CD4-positive, alpha-beta T cell treated with Interleukin-21 for 1 hour (primary cell): ENCODE measurements at regions not wholly inside any gene's neighbourhood (a gene's known extent, or its start where the extent isn't known, plus 50 kb on each side); places are given as distances from the start of the nearest gene placed in this dataset.
"Not testable (repeated sequence)": the region's sequence is repeated elsewhere in the genome, so short reads cannot be mapped to it uniquely, and the experiment has no call there.

Experiments
- DNase-seq: peaks from one replicate; pipeline ENCODE4 v3.0.0-alpha.2; 2020

DNA sequence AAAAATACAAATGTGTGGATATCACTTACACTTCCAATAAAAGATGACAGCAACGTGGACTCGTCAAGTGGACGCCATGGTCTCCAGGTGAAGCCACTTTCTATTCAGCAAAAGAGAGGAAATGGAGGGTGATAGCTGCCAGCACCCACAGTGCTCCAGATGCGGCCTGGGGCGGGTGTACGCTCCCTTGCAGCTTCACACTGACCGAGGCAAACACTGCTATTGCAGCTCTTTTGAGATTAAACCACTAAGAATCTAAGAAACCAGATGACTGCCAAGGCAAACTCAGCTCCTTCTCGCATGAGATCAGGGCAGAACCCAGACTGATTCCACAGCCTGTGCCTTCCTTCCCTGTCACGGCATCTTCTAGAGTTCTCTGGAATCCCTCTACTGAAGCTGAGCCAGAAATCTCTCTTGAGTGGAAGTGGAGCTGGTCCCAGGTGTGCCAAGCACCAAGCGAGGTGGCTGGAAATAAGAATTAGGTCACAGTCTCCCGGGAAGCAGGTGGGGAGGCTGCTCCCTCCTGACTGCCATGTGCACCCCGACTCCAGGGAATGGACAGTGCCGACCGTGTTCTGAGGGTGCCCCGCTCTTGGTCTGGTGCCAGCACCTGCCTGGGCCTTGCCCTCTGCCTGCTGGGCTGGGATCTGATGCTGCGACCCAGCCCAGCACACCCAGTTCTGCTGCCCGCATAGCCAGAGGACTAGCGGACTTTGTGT lies 90.1 kb upstream of the AFDN start:
- DNase-seq: no peak

DNA sequence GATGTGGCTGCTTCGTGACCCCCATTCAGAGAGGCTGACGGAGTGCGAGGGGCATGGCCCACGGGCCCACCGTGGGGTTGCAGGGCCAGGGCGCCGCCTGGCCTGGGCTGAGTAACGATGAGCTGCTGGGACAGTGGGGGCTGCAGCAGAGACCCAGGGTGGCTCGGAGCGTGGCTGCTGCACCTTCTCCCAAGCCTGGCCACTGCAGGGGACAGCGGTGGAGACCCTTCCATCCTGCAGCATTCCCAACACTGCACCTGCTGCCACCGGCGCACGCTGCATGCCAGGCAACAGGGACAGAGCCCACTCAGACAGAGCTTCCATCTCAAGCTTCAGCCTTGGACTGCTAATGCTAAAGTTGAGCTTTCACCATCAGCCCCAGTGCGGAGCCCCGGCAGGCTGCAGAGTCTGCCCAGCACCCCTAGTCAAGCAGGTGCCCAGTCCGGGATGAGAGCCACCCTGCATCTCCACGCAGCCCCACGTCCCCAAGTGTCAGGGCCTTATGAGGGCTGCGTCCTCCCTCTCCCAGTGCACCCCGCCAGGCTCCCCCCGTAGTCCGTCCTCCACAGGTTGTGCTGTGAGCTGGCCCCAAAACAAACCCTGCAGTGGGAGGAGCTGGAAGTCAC lies 89.4 kb upstream of the AFDN start:
- DNase-seq: no peak

DNA sequence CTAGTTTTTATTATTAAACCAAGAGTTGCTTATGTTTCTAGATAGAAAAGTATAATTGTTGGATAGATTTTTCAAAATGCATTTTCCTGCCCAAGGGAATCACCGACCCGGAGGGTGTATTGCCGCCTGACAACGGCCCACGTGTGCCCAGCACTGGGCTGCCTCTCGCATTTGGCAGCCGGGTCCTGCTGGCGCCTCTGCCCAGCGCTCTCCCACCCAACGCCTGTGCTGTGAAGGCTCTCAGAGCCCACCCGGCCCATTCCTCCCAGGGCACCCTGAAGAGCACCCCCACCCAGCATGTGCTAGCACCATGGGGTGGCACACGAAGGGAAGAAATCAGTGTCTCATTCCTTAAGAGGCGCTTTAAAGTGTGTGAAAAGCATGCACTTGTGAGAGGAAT lies 88.3 kb upstream of the AFDN start:
- DNase-seq: no peak

DNA sequence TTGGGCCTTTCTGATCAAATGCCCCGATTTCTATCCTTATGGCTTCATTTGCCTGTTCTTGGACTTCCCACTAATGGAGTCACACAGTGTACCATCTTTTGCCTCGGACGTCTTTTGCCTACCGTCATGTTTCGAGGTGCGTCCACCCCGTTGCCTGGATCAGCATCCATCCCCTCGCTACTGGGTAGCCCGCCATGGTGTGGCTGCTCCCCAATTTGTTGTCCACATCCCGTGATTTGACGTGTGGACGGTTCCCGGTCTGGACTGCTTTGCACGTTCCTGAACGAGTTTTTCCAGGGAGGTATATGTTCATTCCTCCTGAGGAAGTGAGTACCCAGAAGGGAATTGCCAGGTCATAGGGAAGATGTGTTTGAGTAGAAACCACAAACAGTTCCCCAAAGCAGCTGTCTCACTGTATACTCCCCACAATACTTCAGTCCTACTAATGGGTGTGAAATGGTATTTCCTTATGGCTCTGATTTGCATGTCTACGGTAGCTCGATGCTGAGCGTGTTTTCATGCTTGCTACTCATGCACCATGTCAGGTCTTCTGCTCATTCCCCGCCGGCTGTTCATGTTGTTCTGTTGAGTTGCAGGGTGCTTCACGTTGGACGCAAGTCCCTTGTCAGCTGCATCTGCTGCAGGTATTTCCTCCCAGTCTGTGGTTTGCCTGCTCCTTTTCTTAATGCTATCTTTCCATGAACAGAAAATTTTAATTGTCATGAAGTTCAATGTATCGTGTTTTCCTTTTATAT lies 86.8 kb upstream of the AFDN start:
- DNase-seq: no peak

DNA sequence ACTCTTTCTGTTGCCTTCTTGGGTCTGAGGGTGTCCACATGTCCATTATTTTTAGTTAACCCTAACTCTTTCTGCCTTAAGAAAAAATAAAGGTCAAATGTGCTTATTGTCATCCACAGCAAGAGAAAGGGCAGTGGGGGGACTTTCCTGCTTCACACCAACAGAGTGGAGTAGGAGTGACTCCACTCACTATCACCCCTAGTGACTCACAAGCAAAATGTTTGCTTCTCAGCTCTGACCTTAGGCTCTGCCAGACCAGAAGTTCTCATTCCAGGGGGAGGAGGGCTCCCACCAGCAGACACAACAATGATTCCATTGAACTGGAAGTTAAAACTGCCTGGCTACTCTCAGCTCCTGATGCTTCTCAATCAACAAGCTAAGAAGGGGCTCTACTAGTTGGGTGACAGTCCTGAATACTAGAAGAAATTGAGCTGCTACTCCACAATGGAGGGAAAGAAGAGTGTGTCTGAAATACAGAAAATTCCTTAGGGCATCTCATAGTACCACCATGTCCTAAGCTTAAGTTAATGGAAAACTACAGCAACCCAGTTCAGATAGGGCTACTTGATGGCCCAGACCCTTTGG lies 83.9 kb upstream of the AFDN start:
- DNase-seq: no peak

DNA sequence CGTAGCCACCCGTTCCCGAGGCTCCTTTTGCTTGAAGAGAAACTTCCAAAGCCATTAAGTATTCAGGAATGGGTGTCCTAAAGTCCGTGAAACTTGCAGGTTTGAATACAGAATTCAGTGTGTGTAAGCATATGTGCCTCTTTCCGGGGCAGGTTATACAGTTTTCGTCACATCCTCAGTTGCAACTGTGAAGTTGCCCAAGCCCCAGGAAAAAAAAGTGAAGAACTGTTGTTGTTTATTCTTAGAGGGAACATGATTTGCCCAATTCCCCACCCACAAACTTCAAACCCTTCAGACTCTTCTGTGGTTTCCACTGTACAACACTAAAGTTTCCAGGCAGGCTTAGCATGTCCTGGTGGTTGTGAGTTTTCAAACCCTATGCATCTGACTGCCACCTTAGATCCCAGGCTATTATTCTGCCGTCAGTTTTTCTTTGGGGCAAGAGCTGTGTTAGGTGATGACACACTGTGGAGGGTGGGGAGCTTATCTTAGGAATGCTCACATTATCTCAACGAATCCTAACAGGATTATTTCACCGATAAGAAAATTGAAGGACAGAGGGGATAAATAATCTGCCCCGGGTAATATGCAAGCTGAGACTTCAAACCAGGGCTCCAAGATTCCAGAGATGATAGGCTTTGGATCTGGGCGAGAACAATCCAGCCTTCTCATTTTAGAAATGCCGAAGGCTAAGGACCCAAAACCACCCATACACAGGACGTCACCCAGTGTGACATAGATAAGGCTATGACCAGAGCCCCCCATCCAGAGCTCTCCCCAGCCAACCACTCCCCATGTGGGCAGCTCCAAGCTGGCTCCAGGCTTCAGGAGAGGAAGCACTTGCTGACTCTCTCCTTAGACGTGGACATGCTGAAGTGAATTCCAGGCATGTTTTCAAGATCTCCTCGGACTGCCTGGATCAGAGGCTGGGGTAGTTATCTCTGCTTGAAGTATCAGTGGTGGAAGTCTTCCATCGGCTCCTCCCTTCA lies 81.7 kb upstream of the AFDN start:
- DNase-seq: no peak

DNA sequence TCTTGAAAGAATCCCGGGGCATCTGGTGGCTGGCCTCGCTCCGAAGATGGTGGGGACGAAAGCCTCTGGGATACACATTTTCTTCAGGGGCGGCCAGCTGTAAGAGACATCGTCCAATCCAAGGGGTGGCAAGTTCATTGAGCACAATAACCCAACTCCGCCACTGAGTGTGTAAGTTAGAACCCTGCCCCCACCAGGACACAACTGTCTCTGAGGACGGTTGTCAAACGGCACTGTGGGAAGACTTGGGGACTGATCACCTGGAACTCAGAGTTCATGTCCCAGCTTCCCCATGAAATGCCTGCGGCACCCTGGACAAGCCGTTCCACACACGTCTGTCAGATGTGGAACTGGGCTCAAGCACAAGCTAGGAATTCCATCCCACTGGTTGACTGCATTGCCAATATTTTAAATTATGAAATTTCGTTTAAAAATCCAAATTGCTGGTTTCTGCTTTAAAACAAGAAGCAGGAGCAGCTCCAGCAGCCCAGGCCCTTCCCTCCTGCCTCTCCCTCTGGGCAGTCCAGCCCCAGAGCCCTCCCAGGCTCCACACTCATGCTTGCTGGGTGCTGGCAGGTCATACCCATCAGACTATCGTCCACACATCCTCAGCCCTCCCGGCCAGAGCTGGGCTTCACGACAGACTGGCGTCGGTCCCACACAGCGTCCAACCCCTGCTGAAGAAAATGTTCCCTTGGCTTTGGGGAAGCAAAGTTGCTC lies 80.9 kb upstream of the AFDN start:
- no peak for DNase-seq

DNA sequence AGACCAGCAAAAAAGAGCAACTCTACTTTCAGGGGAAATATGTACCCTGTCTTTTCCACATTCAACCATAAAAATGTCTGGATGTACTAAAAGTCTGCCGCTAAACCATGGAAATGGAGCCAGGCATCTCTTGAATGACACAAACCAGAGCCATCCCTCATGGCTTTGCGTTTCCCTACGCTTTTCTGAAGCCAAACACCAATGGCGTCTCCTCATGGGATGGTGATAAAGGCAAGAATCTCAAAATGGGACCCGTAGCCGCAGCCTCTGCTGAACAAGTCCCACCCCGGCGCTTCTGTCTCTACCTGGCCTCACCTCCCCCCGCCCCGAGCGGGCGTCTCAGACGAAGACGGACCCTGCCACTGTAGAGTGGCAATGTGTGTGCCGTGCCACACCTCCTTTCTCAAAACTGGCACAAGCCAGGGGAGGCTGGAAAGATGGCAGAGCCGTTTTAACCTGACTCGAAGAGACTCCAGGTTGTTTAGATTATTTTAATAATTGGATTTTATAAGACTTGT lies 80.3 kb upstream of the AFDN start:
- DNase-seq: no peak

DNA sequence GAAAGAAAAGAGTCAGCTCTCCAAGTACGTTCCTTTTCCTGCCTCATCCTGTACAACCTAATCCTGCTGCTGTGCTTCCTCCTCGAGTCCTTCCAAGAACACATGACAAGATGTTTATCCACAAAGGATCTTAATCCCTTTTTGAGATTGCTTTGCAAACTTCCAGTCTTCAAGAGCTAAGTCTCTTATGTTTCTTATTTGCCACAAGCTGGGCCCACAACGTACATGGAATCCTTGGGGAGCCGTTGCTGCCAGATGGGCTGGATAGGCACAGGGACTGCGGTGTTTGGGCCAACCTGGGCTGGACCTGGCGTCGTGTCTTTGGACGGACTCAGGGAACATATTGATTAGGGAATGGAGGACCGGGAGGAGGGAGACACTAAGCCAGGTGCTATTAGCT lies 79.7 kb upstream of the AFDN start:
- no peak for DNase-seq

DNA sequence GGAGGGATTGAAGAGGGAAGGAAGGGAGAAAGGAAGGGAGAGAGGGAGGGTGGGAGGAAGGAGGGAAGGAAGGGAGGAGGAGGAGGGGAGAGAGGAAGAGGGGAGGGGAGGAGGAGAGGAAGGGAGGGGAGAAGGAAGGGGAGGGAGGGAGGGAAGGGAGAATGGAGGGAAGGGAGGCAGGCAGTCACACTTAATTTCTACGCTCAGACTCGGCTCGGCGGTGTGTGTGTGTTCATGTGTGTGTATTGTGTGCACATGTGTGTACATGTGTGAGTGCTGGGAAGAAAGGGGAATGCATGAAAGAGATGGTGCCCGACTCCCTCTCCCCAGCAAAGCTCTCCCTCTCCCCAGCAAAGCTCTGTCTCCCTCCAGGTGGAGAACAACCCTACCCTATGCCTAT lies 79.1 kb upstream of the AFDN start:
- no peak for DNase-seq

DNA sequence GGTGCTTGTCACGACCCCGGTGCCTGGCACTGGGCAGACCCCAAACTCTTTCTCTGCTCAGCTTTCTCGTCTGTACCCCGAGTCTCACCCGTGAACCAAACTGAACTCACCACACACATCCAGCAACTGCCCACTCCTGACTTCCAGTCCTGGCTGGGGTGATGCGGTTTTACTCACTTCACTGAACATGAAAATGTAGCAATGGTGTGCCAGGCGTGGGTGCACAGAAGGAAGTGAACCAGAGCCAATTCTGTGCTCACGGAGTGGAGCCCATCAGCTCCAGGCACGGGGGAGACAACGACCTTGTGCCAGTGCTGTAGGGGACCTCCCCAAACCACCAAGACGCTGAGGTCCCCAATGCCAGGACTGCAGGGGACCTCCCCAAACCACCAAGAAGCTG lies 78.7 kb upstream of the AFDN start:
- no peak for DNase-seq

DNA sequence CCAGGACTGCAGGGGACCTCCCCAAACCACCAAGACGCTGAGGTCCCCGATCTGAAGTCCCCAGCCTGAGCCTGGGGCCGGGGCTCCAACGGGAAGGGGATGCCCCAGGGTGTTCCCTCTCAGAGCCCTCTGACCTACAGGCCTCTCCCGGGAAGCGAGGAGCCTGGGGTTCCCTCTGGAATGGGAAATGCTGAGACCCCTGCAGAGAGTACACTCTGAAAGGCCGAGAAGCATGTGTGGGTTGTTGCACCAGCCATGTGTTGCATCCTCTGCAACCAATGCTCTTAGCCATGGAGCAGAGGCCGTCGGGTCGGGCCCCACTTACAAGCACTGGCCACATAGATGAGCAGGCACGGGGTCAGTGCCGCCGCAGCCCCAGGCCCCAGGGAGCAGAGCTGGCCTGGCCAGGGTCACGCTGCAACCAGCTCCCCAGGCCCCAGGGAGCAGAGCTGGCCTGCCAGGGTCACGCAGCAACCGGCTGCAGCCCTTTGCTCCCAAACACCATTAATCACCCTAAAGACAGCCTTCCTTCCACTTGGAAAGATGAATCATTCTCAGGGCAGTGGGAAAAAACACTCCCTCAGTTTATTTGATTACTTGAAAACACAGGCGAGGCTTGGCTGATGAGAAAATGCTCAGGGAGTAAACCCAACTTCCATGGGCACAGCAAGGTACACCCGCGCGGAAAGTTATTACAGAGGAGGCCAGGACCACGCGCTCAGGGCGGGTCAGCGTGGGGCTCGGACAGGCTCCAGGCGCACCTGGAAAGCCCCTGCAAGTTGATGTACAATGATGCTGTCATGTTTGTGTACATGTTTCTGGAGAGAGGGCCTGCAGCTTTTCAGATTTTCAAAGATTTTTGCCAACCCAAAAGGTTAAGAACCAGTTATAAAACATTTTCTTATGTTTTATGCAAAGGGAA lies 78.0 kb upstream of the AFDN start:
- no peak for DNase-seq

DNA sequence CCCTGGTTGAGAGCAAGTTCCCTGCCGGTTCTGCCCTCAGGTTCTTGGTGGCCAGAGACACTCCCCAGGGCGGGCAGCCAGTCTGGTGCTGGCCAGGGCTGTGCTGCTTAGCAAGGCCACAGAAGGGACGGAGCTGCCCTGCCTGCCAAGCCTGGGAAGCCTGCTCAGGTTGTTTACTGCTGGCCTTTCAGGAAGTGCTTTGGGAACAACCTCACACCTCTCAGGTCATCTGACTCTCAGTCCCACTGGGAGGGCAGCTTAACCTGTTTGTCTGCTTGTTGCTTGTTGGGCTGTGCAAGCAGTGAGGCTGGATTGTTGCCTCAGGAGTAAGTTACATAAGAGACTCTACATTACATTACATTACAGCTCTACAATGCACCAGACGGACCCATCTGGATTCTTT lies 75.8 kb upstream of the AFDN start:
- DNase-seq: no peak

DNA sequence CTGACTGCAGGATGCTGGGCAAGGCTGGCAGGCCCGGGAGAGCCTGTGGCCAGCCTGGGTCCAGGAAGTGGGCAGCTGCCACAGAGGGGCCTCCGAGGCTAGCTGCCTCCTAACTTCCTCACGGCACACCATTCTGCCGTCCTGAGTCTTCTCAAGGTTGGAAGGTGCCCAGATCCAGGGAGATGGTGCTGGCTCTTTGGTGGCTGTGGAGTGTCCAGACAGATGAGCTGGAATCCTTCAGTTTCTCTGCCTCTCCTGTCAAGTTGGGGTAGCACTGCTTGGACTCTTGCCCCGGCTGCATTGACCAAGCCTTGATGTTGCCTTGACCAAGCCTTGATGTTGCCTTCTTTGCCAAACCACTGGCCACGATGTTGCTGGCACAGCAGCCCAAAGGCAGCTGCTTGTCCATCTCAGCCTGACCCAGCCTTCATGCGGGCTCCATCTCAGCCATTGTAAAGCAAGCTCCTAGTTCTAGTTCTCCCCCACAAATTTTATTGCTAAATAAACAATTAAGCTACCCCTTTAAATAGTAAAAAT lies 75.1 kb upstream of the AFDN start:
- no peak for DNase-seq

DNA sequence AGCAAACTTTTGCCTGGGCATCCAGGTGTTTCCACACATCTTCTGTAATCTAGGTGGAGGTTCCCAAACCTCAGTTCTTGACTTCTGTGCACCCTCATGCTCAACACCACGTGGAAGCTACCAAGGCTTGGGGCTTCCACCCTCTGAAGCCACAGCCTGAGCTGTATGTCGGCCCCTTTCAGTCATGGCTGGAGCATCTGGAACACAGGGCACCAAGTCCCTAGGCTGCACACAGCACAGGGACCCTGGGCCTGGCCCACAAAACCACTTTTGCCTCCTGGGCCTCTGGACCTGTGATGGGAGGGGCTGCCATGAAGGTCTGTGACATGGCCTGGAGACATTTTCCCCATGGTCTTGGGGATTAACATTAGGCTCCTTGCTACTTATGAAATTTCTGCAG lies 73.4 kb upstream of the AFDN start:
- not testable (repeated sequence) for DNase-seq

DNA sequence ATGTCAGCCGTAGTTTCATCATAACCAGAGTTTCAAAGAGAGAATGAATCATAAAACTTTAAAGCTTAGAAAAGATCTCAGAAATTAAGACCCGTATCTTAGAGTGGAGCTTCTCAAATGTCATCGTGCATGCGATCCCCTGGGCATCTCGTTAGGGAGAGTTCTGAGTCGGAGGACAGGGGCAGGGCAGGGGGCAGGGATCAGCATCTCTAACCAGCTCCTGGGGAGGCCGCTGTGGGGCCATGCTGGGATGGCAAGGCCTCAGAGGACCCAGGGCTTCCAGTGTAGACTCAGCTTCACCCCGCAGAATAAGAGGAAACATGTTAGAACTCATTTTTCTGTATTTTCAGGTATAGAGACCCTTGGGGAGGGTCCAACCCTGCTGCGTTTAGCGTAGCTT lies 72.0 kb upstream of the AFDN start:
- no peak for DNase-seq

DNA sequence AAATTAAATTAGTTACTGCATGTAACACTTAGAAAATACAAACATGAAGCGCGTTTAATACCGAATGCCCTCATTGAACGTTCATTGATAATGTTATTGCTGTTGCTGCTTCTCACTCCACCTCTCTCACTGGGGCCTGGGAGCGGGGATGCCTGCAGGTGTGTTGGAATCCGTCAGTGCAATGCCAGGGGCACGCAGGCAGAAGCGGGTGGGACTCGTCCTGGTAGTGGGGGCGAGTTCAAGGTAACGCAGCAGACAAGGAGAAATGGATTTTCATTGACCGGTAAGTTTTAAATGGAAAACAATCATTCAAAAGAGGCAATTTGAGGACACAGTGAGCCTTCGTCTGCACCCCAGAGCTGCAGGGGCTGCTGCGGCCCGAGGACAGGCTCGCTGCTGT lies 71.2 kb upstream of the AFDN start:
- DNase-seq: no peak

DNA sequence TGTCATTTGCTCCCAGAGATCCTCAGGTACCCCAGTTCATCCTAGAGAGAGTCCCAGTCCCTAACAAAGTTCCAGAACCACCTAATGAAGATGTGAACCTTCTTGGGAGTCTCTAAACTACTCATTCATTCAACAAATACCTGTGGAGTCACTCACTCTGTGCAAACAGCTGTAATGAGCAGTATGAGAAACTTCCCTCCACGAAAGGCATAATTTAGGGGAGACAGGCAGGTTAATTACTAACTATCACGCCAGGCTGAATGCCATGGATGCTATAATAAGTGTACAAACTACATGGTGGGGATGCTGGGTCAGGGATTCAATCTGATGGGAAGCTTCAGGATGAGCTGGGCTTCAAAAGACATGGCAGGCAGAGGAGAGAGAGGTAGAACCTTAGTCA lies 70.1 kb upstream of the AFDN start:
- DNase-seq: no peak

DNA sequence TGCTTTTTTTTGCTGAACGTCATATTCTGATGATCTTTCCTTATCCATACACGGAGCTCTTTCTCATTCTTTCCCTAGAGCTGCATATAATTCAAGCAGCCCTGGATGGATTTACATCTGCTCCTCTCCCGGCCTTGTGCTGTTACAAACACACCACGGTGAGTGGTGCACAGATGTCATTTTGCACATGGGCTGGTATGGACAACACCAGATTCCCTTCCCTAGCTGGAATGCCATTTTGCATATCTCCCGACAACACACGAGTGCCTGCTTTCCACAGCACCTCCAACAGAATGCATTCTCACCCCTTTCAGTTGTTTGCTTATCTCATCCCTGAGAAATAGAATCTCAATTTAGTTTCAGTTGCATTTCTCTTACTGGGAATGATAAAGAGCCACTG lies 69.5 kb upstream of the AFDN start:
- DNase-seq: no peak

DNA sequence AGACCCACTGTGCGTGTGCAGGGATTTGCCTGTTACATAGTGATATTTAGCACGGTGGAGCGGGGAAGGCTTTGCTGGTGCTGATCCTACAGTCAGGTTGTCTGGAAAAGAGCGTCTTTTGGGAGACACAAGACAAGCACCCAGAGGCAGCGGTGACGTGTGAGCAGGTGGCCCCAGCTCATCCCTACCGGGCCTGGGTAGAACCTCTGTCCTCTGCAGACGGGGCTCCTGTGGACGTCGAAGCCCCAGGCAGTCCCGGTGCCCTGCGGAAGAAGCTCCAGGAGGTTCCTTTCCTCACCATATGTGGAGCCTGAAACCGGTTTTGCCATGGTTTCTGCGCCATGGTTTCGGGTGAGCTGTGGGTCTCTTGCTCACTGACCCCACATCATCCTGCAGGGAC lies 68.9 kb upstream of the AFDN start:
- DNase-seq: no peak
